Endothelial cell of umbilical vein (primary cell): ENCODE measurements at regions not wholly inside any gene's neighbourhood (a gene's known extent, or its start where the extent isn't known, plus 50 kb on each side); places are given as distances from the start of the nearest gene placed in this dataset.

Experiments used
- BruUV-seq: library from RNA; stranded (reverse); fragments of 400-500 nt; replicated peaks from 2 replicates; lab custom pipeline; 2021; lab: Mats Ljungman, UMichigan
- CTCF ChIA-PET: fragments of 300-600, 350-600 bp; sonication (Branson Sonifier 250); formaldehyde crosslinking; loops from one replicate; lab custom pipeline; 2021; ENCODE audit warnings: antibody characterized with exemption, inconsistent platforms; lab: Charles Lee
- POLR2A ChIA-PET: fragments of 300-600, 350-600 bp; sonication (Branson Sonifier 250); formaldehyde crosslinking; loops from one replicate; lab custom pipeline; 2021; ENCODE audit warnings: antibody characterized with exemption, inconsistent platforms; lab: Charles Lee
- DNase-seq: peaks from one replicate; pipeline ENCODE4 v3.0.0-alpha.2; 2011; ENCODE audit warnings: low read depth, low spot score
- FAIRE-seq: peaks from 2 replicates; lab custom pipeline; 2011; peaks lifted over from hg19 to GRCh38; lab: Jason Lieb, UNC
- H2AFZ ChIP-seq: 2 replicates; pipeline ENCODE4 v1.6.0; 2012; ENCODE audit warnings: low read depth, low read length, control low read depth, inconsistent platforms
- H3K27ac ChIP-seq: 2 replicates; pipeline ENCODE4 v1.5.1; 2011; ENCODE audit warnings: low read depth, mild to moderate bottlenecking, control low read depth, low read length, moderate library complexity; ENCODE audit not compliant: insufficient read depth
- H3K27me3 ChIP-seq, 2 experiments: 2 replicates each; pipeline versions ENCODE4 v1.6.0 to v1.6.1; 2011; ENCODE audit warnings: low read length in 2 of 2, mixed read lengths in 1 of 2; ENCODE audit not compliant: control insufficient read depth in 2 of 2, insufficient read depth in 2 of 2
- H3K36me3 ChIP-seq, 2 experiments: 2 replicates in 1 of 2; 3 replicates in 1 of 2; pipeline ENCODE4 v1.5.1; 2011; ENCODE audit warnings: low read length in 2 of 2, mild to moderate bottlenecking in 1 of 2, moderate library complexity in 1 of 2; ENCODE audit not compliant: control insufficient read depth in 2 of 2, insufficient read depth in 2 of 2; ENCODE audit errors: extremely low read depth in 1 of 2
- H3K4me1 ChIP-seq: 3 replicates; pipeline ENCODE4 v1.5.1; 2011; ENCODE audit warnings: mild to moderate bottlenecking, low read length; ENCODE audit not compliant: control insufficient read depth, insufficient read depth; ENCODE audit errors: extremely low read depth
- H3K4me2 ChIP-seq: 2 replicates; pipeline ENCODE4 v1.6.1; 2011; ENCODE audit warnings: low read length, control low read depth, mixed read lengths; ENCODE audit not compliant: insufficient read depth
- H3K4me3 ChIP-seq, 3 experiments: fragments of 200-600 bp in 1 of 3; sonication (generic), shearing (Covaris generic) in 1 of 3; replicated peaks in 1 of 3; 2 replicates each; pipeline ENCODE4 v1.5.1; 2011 to 2016; ENCODE audit warnings: control low read depth in 3 of 3, low read length in 3 of 3, mild to moderate bottlenecking in 2 of 3, inconsistent platforms in 1 of 3, low read depth in 1 of 3, moderate library complexity in 1 of 3; ENCODE audit not compliant: insufficient read depth in 1 of 3
- H3K79me2 ChIP-seq: 2 replicates; pipeline ENCODE4 v1.6.0; 2012; ENCODE audit warnings: low read length, inconsistent platforms; ENCODE audit not compliant: control insufficient read depth, insufficient read depth
- H3K9ac ChIP-seq: replicated peaks from 2 replicates; pipeline ENCODE3; 2011; ENCODE audit warnings: low read length, control low read depth; ENCODE audit not compliant: insufficient read depth; ENCODE audit errors: extremely low read depth
- H3K9me1 ChIP-seq: replicated peaks from 3 replicates; pipeline ENCODE4 v1.6.0; 2011; ENCODE audit warnings: mild to moderate bottlenecking, low read length; ENCODE audit not compliant: control insufficient read depth, insufficient read depth; ENCODE audit errors: extremely low read depth
- H3K9me3 ChIP-seq: replicated peaks from 2 replicates; pipeline ENCODE4 v1.5.1; 2012; ENCODE audit warnings: low read length, inconsistent platforms; ENCODE audit not compliant: control insufficient read depth, insufficient read depth
- H4K20me1 ChIP-seq: replicated peaks from 2 replicates; pipeline ENCODE3; 2011; ENCODE audit warnings: mild to moderate bottlenecking, low read length; ENCODE audit not compliant: control insufficient read depth, insufficient read depth; ENCODE audit errors: extremely low read depth
- CTCF ChIP-seq, 2 donors: IDR thresholded peaks; 1 replicate in 1 of 2; 2 replicates in 1 of 2; pipeline ENCODE4 v1.5.1; 2011; ENCODE audit warnings: low read length in 2 of 2, mild to moderate bottlenecking in 2 of 2, moderate library complexity in 2 of 2, control low read depth in 1 of 2, inconsistent platforms in 1 of 2, low read depth in 1 of 2; ENCODE audit not compliant: insufficient read depth in 1 of 2; ENCODE audit errors: extremely low read depth in 1 of 2
- EZH2 ChIP-seq: IDR thresholded peaks from 2 replicates; pipeline ENCODE4 v1.6.1; 2012; ENCODE audit warnings: borderline replicate concordance, low read depth, mild to moderate bottlenecking, moderate library complexity, low read length, inconsistent platforms; ENCODE audit not compliant: severe bottlenecking
- FOS ChIP-seq: IDR thresholded peaks from 2 replicates; pipeline ENCODE4 v1.6.1; 2011; ENCODE audit warnings: mild to moderate bottlenecking, low read length, moderate library complexity, borderline replicate concordance; ENCODE audit not compliant: insufficient read depth
- GATA2 ChIP-seq: IDR thresholded peaks from 2 replicates; pipeline ENCODE4 v1.7.0; 2011; ENCODE audit warnings: low read depth, mild to moderate bottlenecking, moderate library complexity, mixed read lengths, low read length; ENCODE audit not compliant: insufficient read length, insufficient read depth
- JUN ChIP-seq: IDR thresholded peaks from 2 replicates; pipeline ENCODE4 v1.6.1; 2011; ENCODE audit warnings: borderline replicate concordance, low read depth; ENCODE audit not compliant: insufficient read length, insufficient read depth
- MAX ChIP-seq: IDR thresholded peaks from 2 replicates; pipeline ENCODE4 v1.6.1; 2011; ENCODE audit not compliant: insufficient read depth, insufficient read length
- MYC ChIP-seq: IDR thresholded peaks from one replicate; pipeline ENCODE4 v1.6.1; 2011; ENCODE audit warnings: mild to moderate bottlenecking, low read depth, low read length
- POLR2A ChIP-seq: IDR thresholded peaks from 2 replicates; pipeline ENCODE4 v1.6.1; 2012; ENCODE audit warnings: low read depth, mild to moderate bottlenecking, control low read depth, low read length
- POLR2AphosphoS5 ChIP-seq: IDR thresholded peaks from 2 replicates; pipeline ENCODE4 v1.6.1; 2012; ENCODE audit warnings: low read depth, mild to moderate bottlenecking, control low read depth, low read length, moderate library complexity; ENCODE audit not compliant: insufficient read depth
- dilution Hi-C: fragments of 300-500 bp; cut with MboI; formaldehyde crosslinking; loops from one replicate; pipeline ENCODE4 v1.15.0; 2019; ENCODE audit warnings: low sequenced_read_pairs; ENCODE audit not compliant: extremely low pct_ligation_motif_present
- intact Hi-C: fragments of 100-400 bp; cut with micrococcal nuclease; formaldehyde crosslinking; loops from one replicate; pipeline ENCODE4 v1.10.0; 2022

GRCh38 chr3:29137601-29138000 is 143.3 kb upstream of the RBMS3 start:
- BruUV-seq: no TSS peak
- no peaks in the 10 kb centered on the region for H3K79me2 ChIP-seq
- H3K4me3 ChIP-seq: no peak overlapping the region
- H2AFZ ChIP-seq: no peak overlapping the region
- H3K27ac ChIP-seq: no peak overlapping the region
- H3K9me3 ChIP-seq: no peaks in the 10 kb centered on the region
- H3K9me1 ChIP-seq: no peaks in the 10 kb centered on the region
- H3K4me2 ChIP-seq: no peak overlapping the region
- H3K27me3 ChIP-seq: no peaks in the 10 kb centered on the region
- FAIRE-seq (no peak), DNase-seq (no peak)
- H3K9ac ChIP-seq: no peak overlapping the region
- no peaks in the 10 kb centered on the region for H3K4me1 ChIP-seq
- no peak for TF ChIP-seq MAX
- TF ChIP-seq GATA2: no peak
- TF ChIP-seq MYC: no peak
- no peak for TF ChIP-seq FOS
- TF ChIP-seq EZH2: no peak
- TF ChIP-seq CTCF (IDR thresholded peaks at IDR 0.05; ENCODE audit: extremely low read depth in 1 of 2, insufficient read depth in 1 of 2, low read depth in 1 of 2, low read length in 2 of 2): no peak
- TF ChIP-seq POLR2AphosphoS5: no peak
- no peak for TF ChIP-seq JUN
- TF ChIP-seq POLR2A: no peak
- H4K20me1 ChIP-seq: no peaks in the 10 kb centered on the region
- CTCF ChIA-PET: interaction anchor here (1.1 to 1.4 kb wide), 4 partner anchors 9 to 39 kb away, joined by 3 to 8 read pairs (median 4); no protein-coding TSS in a partner anchor
- intact Hi-C loops (no loop called here), dilution Hi-C loops (no loop called here)
- H3K36me3 ChIP-seq: no peaks in the 10 kb centered on the region
- POLR2A ChIA-PET: no interaction called here
